Neuronal stem cell (in vitro differentiated cells): ENCODE measurements at regions not wholly inside any gene's neighbourhood (a gene's known extent, or its start where the extent isn't known, plus 50 kb on each side); places are given as distances from the start of the nearest gene placed in this dataset.

ENCODE experiments used
- DNase-seq: peaks from one replicate; pipeline ENCODE4 v3.0.0-alpha.2; 2013; ENCODE audit warnings: low spot score
- H2AFZ ChIP-seq: one replicate; pipeline ENCODE4 v1.6.1; 2013; ENCODE audit warnings: mild to moderate bottlenecking, low read length, inconsistent platforms
- H2AK5ac ChIP-seq: 2 replicates; pipeline ENCODE4 v1.6.1; 2013; ENCODE audit warnings: low read depth, mild to moderate bottlenecking, inconsistent platforms, low read length, moderate library complexity, mixed read lengths
- H2BK120ac ChIP-seq: 2 replicates; pipeline ENCODE4 v1.6.1; 2013; ENCODE audit warnings: low read depth, mild to moderate bottlenecking, inconsistent platforms, low read length, moderate library complexity, mixed read lengths
- H2BK12ac ChIP-seq: one replicate; pipeline ENCODE4 v1.6.1; 2013; ENCODE audit warnings: low read length, inconsistent platforms
- H2BK15ac ChIP-seq: 2 replicates; pipeline ENCODE4 v1.6.1; 2013; ENCODE audit warnings: mild to moderate bottlenecking, low read length, inconsistent platforms, mixed read lengths
- H2BK5ac ChIP-seq: one replicate; pipeline ENCODE4 v1.6.1; 2013; ENCODE audit warnings: inconsistent platforms, mild to moderate bottlenecking, low read length, moderate library complexity
- H3K14ac ChIP-seq: one replicate; pipeline ENCODE4 v1.6.1; 2013; ENCODE audit warnings: low read length, inconsistent platforms
- H3K18ac ChIP-seq: 2 replicates; pipeline ENCODE4 v1.6.1; 2013; ENCODE audit warnings: low read length, inconsistent platforms
- H3K23ac ChIP-seq: 2 replicates; pipeline ENCODE4 v1.6.1; 2013; ENCODE audit warnings: low read depth, mild to moderate bottlenecking, mixed read lengths, low read length, inconsistent platforms; ENCODE audit not compliant: poor library complexity
- H3K27ac ChIP-seq: replicated peaks from 3 replicates; pipeline ENCODE4 v1.5.1; 2013; ENCODE audit warnings: low read length, inconsistent platforms
- H3K27me3 ChIP-seq, 3 experiments: 2 replicates each; pipeline ENCODE4 v1.6.1; 2013; ENCODE audit warnings: low read length in 3 of 3, mild to moderate bottlenecking in 2 of 3, inconsistent platforms in 1 of 3, low read depth in 1 of 3, mixed read lengths in 1 of 3, moderate library complexity in 1 of 3; ENCODE audit not compliant: control insufficient read depth in 3 of 3, insufficient read depth in 3 of 3
- H3K36me3 ChIP-seq, 2 donors: replicated peaks in 1 of 2; 2 replicates each; pipeline ENCODE4 v1.6.1; 2013; ENCODE audit warnings: low read length in 2 of 2; ENCODE audit not compliant: control insufficient read depth in 2 of 2, insufficient read depth in 2 of 2
- H3K4ac ChIP-seq: 2 replicates; pipeline ENCODE4 v1.6.1; 2013; ENCODE audit warnings: inconsistent platforms, mild to moderate bottlenecking, low read length, moderate library complexity
- H3K4me1 ChIP-seq, 2 donors: 1 replicate in 1 of 2; 2 replicates in 1 of 2; pipeline ENCODE4 v1.6.1; 2013; ENCODE audit warnings: low read length in 2 of 2, low read depth in 1 of 2; ENCODE audit not compliant: control insufficient read depth in 2 of 2, insufficient read depth in 1 of 2
- H3K4me2 ChIP-seq: one replicate; pipeline ENCODE4 v1.6.1; 2013; ENCODE audit warnings: mild to moderate bottlenecking, low read length, inconsistent platforms; ENCODE audit not compliant: insufficient read depth, poor library complexity, severe bottlenecking
- H3K4me3 ChIP-seq, 2 donors: 2 replicates each; pipeline ENCODE4 v1.5.1; 2013; ENCODE audit warnings: low read length in 2 of 2, mild to moderate bottlenecking in 2 of 2, inconsistent platforms in 1 of 2, moderate library complexity in 1 of 2
- H3K79me1 ChIP-seq: one replicate; pipeline ENCODE4 v1.6.1; 2013; ENCODE audit warnings: low read depth, mild to moderate bottlenecking, inconsistent platforms, low read length, moderate library complexity
- H3K9ac ChIP-seq: one replicate; pipeline ENCODE4 v1.6.1; 2013; ENCODE audit warnings: mild to moderate bottlenecking, low read depth, low read length, inconsistent platforms; ENCODE audit not compliant: poor library complexity
- H3K9me3 ChIP-seq, 2 donors: replicated peaks in 1 of 2; 2 replicates each; pipeline versions ENCODE3 to v1.6.1; 2013; ENCODE audit warnings: low read length in 2 of 2, mild to moderate bottlenecking in 2 of 2, inconsistent platforms in 1 of 2, low read depth in 1 of 2, mixed read lengths in 1 of 2, moderate library complexity in 1 of 2; ENCODE audit not compliant: control insufficient read depth in 2 of 2, insufficient read depth in 1 of 2
- H4K8ac ChIP-seq: one replicate; pipeline ENCODE4 v1.6.1; 2013; ENCODE audit warnings: low read depth, mild to moderate bottlenecking, inconsistent platforms, low read length, moderate library complexity
- H4K91ac ChIP-seq: one replicate; pipeline ENCODE4 v1.6.1; 2013; ENCODE audit warnings: low read length, low read depth, mild to moderate bottlenecking, inconsistent platforms; ENCODE audit not compliant: poor library complexity
- WGBS, 2 donors: extraction: QIAGEN DNeasy Blood & Tissue Kit; methylation state at CpG; one replicate each; pipeline ENCODE4 v1.1.7; 2013; ENCODE audit warnings: missing lambda C conversion rate in 2 of 2, mixed read lengths in 1 of 2; ENCODE audit not compliant: insufficient read length in 2 of 2, insufficient replicate concordance in 1 of 2; ENCODE audit errors: extremely low coverage in 2 of 2; 5-methylcytosine and 5-hydroxymethylcytosine counted together

GRCh38 chr1:38273196-38273804, 226.7 kb upstream of the POU3F1 start:
- Histone ChIP-seq H3K27ac (no peak overlapping the region), H3K27me3 (no peaks in the 10 kb centered on the region), H4K91ac (no peak overlapping the region), H3K4me2 (no peak overlapping the region), H2BK15ac (no peak overlapping the region), H2BK5ac (no peak overlapping the region), H3K4ac (no peak overlapping the region), H3K9me3 (peaks cover 2 to 12% of the 10 kb centered on the region in 2 donors), H2BK120ac (no peak overlapping the region), H3K4me1 (peaks cover 23 to 45% of the 10 kb centered on the region in 2 donors), H3K79me1 (no peaks in the 10 kb centered on the region), H2AFZ (no peak overlapping the region), H3K9ac (no peak overlapping the region), H3K23ac (no peak overlapping the region), H3K36me3 (no peaks in the 10 kb centered on the region), H2BK12ac (no peak overlapping the region), H3K4me3 (no peak overlapping the region), H3K18ac (no peak overlapping the region), H2AK5ac (no peak overlapping the region), H3K14ac (no peak overlapping the region), H4K8ac (no peak overlapping the region)
- DNase-seq = no peak
- no CpG with 5 or more reads among the region's 9 CpGs for WGBS, 2 donors

DNA sequence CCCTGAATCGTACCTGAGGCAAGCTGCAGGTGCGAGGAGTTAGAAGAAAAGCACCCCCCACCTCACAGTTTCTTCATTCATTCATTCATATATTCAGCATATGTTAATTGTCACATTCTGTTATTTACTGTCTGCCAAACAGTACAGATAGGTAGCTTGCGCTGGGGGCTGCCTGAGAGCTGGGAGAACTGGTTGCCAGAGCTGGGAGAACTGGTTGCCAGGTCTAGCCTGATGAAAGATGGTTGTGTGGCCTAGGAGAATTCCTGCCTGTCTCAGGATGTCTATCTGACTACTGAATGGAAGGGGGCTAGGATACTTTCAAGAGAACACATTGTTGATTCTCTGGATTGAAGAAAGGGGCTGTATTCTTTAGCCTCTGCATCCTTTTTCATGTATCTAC, 225.9 kb upstream of the POU3F1 start:
- H3K9ac ChIP-seq = no peak overlapping the region
- peaks cover 2 to 6% of the 10 kb centered on the region in 2 donors for H3K9me3 ChIP-seq
- no peak overlapping the region for H2BK12ac ChIP-seq
- no peak overlapping the region for H2AFZ ChIP-seq
- no peak overlapping the region for H3K23ac ChIP-seq
- H3K4me2 ChIP-seq = no peak overlapping the region
- no peak overlapping the region for H4K91ac ChIP-seq
- H3K27ac ChIP-seq = no peak overlapping the region
- no peak overlapping the region for H4K8ac ChIP-seq
- H3K79me1 ChIP-seq = no peaks in the 10 kb centered on the region
- H2BK120ac ChIP-seq = no peak overlapping the region
- DNase-seq = no peak
- no CpG with 5 or more reads among the region's 3 CpGs for WGBS, 2 donors
- no peak overlapping the region for H3K18ac ChIP-seq
- no peak overlapping the region for H2BK5ac ChIP-seq
- H3K36me3 ChIP-seq = no peaks in the 10 kb centered on the region
- H2BK15ac ChIP-seq = no peak overlapping the region
- no peaks in the 10 kb centered on the region for H3K27me3 ChIP-seq
- H3K14ac ChIP-seq = no peak overlapping the region
- no peak overlapping the region for H3K4ac ChIP-seq
- no peak overlapping the region for H2AK5ac ChIP-seq
- H3K4me3 ChIP-seq = no peak overlapping the region
- H3K4me1 ChIP-seq = peaks cover 23 to 45% of the 10 kb centered on the region in 2 donors

DNA sequence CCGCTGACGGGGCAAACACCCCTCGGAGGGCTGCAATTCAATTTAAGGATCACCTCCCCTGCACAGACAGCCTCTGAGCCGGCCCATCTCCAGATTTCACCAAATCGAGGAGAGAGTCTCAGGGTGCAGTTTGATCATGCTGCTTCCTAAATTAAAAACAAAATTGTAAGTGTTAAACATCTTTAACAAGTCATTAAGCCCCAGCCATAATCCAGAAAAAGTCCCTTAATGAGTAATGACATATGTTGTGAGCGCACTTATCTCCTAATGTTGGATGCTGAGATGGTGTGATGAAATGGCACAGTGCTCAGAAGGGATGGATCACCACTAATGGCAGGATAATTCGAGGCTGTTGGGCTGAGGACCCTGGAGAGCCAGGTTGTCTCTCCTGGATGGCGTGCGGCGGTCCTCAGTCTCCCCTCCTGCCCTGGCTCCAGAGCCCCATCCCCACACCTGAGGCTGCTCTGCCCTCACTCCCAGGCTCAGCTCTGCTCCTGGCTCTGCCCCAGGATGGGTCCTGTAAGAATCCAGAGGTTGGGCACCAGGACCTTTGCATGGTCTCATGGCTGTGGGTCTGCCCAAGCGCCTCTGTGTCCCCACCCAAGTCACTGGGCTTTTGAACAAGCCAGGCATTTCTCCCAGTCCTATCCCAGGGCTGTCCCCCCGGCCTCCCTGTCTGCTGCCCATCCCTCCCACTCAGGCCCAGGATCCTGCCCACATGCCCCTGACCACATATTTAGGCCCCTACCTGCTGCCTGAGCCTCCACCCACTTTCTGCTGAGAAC, 224.4 kb upstream of the POU3F1 start:
- no peak for DNase-seq
- H3K4me2 ChIP-seq = no peak overlapping the region
- H2AFZ ChIP-seq = peak overlapping the region; percentile 43
- no peak overlapping the region for H2BK120ac ChIP-seq
- no peak overlapping the region for H2BK5ac ChIP-seq
- H4K8ac ChIP-seq = no peak overlapping the region
- peak overlapping the region; percentile 22 for H2AK5ac ChIP-seq
- peak overlapping the region; percentile 32 for H3K14ac ChIP-seq
- no peaks in the 10 kb centered on the region for H3K36me3 ChIP-seq
- WGBS, 2 donors = no CpG with 5 or more reads among the region's 12 CpGs
- no peaks in the 10 kb centered on the region for H3K9me3 ChIP-seq
- H3K4ac ChIP-seq = peak overlapping the region; percentile 70
- H3K9ac ChIP-seq = no peak overlapping the region
- no peak overlapping the region for H3K27ac ChIP-seq
- peak overlapping the region; percentile 42 for H2BK15ac ChIP-seq
- H3K4me3 ChIP-seq = no peak overlapping the region
- peak overlapping the region; percentile 38 for H3K23ac ChIP-seq
- H3K4me1 ChIP-seq = peaks cover 23 to 43% of the 10 kb centered on the region in 2 donors
- H2BK12ac ChIP-seq = no peak overlapping the region
- no peak overlapping the region for H4K91ac ChIP-seq
- peak overlapping the region; percentile 41 for H3K18ac ChIP-seq
- H3K27me3 ChIP-seq = no peaks in the 10 kb centered on the region
- H3K79me1 ChIP-seq = no peaks in the 10 kb centered on the region
